HG03460 (cell line): ENCODE measurements at regions not wholly inside any gene's neighbourhood (a gene's known extent, or its start where the extent isn't known, plus 50 kb on each side); places are given as distances from the start of the nearest gene placed in this dataset.

ENCODE experiments used
- ATAC-seq: cut with Tn5 transposase; IDR thresholded peaks from one replicate; pipeline ENCODE4 v1.9.1; 2021; ENCODE audit not compliant: unreplicated experiment

DNA sequence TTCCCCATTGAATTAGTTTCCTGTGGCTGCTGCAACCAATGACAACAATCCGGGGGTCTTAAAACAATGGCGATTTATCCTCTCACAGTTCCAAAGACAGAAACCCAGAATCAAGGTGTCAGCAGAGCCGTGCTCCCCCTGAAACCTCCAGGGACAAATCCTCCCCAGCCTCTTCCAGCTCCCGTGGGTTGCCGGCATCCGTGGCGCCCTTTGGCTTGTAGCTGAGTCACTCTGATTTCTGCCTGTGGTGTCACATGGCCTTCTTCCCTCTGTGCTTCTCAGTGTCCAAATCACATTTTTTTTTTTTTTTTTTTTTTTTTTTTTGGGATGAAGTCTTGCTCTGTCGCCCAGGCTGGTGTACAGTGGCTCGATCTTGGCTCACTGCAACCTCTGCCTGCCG lies 64.5 kb upstream of the STX18 start:
- ATAC-seq = no peak

DNA sequence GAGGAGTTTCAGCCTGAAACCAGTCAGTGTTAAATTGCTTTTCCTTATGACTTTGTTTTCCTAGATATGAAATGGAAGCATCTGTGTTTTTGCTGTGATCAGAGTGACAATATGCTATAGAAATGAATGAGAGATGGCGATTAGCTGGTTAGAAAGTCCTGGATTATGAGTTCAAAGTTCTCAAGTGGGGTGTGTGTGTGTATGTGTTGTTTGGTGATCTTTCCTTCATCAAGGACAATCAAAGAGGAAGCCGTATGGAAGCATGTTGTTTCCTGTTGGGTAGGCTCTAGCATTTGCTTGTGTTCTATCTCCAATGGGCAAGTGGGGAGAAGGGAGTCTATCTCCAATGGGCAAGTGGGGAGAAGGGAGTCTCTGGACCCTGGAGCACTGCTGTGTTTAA lies 64.0 kb upstream of the STX18 start:
- no peak for ATAC-seq

DNA sequence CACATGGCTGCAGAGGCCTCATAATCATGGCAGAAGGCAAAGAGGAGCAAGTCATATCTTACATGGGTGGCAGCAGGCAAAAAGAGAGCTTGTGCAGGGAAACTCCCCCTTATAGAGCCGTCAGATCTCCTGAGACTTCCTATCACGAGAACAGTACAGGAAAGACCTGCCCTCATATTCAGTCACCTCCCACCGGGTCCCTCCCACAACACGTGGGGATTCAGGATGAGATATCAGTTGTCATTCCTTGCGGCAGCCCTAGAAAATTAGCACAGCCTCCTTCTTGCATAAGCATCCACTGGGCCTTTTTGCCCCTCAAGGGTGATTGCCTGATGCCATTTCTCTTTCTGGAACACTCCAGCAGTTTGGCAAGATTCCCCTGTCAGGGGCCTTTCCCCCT lies 61.7 kb upstream of the STX18 start:
- ATAC-seq = no peak

DNA sequence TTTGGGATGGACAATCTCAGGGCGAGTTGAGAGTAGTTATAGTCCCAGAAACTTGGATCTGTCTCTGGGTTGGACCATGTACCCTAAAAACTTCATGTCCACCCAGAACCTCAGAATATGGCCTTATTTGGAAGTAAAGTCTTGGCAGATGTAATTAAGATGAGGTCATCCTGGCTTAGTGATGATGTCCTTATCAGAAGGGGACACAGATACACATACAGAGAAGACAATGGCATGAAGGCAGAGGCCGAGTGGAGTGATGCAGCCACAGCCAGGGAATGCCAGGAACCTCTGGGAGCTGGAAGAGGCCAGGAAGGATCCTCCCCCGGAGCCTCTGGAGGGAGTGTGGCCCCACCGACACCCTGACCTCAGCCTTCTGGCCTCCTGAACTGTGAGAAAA lies 61.2 kb upstream of the STX18 start:
- no peak for ATAC-seq

DNA sequence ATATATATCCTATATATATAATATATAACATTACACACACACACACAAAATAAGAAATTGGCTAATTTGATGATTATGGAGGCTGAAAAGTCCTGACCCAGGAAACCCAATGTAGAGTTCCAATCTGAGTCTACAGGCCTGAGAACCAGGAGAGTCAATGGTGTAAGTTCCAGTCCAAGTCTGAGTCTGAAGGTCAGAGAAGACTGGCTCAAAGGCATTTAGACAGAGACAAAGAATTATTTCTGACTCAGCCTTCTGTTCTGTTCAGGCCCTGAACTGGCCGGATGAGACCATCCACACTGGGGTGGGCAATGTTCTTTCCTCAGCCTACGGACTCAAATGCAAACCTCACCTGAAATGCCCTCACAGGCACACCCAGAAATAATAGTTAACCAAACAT lies 60.6 kb upstream of the STX18 start:
- ATAC-seq = no peak

DNA sequence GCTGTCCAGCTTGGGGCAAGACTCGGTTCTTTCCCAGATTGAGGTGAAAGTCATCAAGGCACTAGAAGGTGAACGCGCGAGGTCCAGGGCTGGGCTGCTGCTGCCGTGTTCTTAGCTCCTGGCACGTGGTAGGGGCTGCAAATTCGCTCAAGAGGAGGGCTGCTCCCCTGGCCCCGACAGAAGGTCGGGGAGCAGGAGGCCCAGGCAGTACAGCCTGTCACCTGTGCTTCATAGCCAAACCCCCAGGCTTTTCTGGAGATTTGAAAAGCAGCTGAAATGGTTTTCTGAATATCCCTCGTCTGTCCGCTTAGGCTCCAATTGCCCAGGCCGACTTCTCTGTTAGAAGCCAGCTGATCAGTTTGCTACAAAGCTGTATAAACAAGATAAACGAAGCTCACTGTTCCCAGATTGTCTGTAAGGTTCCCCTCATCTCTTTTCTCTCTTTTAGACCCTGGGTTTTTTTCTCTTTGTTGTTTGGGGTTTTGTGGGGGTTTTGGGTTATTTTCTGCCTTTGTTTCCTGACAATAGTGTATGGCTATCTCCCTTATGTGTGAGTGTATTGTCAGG lies 60.0 kb upstream of the STX18 start:
- no peak for ATAC-seq

DNA sequence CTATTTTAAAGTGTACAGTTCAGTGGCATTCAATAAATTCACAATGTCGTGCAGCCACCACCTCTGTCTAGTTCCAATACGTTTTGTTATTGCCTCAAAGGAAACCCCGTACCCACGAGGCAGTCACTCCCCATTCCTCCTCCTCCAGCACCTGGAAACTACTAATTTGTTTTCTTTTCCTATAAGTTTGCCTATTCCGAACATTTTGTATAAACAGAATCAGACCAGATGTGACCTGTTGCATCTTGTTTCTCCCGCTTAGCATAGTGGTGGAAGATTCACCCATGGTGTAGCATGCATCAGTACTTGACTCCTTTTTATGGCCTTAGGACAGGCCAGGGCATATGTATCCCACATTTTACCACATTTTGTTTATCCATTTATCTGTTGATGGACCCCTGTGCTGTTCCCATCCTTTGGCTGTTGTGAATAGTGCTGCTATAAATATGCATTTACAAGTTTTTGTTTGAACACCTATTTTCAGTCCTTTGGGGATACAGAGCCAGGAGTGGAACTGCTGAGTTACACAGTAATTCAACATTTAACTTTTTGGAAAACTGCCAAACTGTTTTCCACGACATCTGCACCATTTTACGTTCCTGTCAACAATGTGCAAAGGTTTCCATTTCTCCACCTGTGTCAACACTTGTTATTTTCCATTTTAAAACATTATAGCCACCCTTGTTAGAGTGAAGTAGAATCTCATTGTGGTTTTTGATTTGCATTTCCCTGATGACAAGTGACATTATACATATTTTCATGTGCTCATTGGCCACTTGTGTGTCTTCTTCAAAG lies 57.8 kb upstream of the STX18 start:
- no peak for ATAC-seq

DNA sequence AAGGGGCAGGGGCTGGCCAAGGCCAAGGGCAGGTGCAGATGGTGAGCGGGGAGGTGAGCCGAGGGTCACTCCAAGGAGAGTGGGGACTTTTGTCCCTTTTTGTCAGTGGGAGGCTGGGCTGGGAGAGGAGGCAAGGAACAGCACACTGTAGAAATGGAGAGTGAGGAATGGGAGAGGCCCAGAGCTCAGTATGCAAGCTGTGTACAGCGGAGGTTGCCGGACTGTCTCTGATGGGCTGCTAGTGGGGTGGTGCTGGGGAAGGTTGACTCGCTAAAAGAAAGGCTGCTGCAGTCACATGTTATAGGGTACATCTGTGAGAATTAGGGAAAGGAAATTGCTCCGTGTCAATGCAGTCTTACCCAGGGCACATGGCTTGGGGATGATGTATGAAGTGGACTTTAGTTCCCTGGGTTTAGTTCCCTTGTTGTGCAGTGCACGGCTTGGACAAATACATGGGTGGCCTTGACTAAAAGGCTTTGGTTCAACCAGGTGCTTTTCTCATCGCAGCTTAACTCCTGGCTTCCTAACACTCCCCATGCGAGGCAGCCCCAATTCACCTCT lies 57.1 kb upstream of the STX18 start:
- ATAC-seq = no peak

DNA sequence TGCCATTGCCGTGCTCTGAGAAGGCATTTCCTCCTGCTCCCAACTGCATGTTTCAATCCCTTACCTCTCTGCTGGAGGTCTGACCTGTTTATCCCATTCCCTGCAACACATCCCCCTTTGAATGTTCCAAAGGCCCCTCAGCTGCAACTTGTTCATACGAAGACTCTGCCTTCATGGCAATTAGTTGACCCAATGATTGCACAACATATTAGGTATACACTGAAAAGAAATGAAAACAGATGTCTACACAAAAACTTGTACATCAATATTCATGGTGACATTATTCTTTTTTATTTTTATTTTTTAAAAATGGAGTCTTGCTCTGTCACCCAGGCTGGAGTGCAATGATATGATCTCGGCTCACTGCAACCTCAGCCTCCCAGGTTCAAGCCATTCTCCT lies 54.9 kb upstream of the STX18 start:
- no peak for ATAC-seq

DNA sequence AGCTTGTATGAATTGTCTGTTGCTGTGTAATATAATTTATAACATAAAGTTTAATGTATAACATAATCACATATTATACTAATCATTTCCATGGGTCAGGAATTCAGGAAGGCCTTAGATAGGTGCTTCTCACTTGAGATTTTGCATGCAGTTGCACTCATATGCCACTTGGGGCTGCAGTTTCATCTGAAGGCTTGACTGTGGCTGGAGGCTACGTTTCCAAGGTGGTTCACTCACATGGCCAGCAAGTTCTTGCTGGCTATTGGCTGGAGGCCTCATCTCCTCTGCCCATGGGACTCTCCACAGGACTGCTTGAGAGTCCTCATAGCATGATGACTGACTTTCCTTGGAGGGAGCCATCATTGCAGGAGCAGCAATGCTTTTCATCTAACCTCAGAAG lies 53.4 kb upstream of the STX18 start:
- no peak for ATAC-seq

DNA sequence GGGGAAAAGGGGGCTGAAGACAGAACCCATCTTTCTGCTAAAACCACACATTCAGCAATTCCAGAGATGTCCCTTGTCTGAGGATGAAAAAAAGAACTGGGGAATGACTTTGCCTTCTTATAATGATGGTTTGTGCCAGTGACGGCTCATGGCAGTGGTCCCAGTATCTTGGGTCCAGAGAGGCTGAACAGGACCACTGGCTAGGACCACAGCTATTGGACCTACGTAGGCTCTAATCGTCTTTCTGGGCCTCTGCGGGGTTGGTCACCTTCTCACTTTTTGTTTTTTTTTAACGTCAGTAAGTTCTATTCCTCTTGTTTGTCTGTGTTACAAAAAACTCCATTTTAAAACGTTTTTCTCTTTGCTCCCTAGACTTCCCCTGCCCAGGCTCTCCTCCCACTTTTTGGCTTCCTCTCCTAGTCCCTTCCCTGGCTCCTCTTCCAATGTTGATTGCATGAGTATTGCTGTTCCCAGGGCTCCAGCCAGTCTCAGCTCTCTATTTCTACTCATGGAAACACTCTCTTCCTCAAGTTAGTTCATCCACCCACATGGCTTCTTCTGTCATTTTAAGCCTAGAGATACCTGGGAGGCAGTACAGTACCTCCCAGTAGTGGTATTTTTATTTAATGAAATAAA lies 52.6 kb upstream of the STX18 start:
- ATAC-seq = no peak

DNA sequence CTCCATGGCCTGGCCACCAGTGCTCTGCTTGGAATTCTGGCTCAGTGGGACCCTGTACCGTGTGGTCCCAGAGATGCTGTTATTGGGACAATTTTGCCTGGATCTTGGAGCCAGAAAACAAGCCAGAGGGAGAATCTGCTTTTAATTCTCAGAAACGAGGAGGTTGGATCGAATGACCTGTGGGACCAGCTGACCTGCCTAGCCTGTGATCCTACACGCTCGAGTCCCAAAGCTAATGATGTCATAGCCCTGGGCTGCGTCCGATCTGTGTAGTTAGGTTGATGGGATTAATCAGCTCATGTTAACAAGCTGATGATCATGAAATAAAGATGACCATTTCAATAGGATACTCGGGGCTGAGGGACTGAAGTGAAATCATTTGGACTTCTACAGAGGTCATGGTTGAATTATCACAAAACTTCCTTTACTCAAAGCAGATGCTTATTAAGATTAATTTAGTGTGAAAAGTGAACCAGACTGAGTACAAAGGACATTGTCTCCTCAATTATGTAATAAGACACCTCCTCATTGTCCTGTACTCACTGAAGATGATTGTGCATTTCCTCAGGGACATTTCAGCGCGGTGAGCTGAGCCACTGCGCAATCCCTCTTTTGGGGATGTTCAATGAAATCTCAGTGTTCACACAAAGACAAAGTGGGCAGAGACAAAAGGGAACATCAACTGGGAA lies 51.9 kb upstream of the STX18 start:
- no peak for ATAC-seq

DNA sequence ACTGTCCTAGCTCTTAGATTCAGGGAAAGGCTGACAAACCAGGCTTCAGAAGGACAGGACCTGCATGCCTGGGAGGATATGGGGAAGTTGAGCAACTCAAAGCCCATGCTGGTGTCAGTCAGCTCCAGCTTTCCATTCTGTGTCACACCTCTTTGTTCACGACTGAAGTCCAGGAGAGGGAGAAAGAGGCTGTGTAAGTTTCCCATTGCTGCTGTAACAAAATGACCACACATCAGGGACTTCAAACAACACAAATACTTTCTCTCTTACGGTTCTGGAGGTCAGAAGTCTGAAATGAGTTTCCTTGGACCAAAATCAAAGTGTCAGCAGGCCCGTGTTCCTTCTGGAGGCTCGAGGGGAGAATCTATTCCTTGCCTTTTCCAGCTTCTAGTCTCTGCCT lies 50.6 kb upstream of the STX18 start:
- no peak for ATAC-seq
